ENCODE measurements at regions not wholly inside any gene's neighbourhood (a gene's known extent, or its start where the extent isn't known, plus 50 kb on each side); places are given as distances from the start of the nearest gene placed in this dataset.

DNA sequence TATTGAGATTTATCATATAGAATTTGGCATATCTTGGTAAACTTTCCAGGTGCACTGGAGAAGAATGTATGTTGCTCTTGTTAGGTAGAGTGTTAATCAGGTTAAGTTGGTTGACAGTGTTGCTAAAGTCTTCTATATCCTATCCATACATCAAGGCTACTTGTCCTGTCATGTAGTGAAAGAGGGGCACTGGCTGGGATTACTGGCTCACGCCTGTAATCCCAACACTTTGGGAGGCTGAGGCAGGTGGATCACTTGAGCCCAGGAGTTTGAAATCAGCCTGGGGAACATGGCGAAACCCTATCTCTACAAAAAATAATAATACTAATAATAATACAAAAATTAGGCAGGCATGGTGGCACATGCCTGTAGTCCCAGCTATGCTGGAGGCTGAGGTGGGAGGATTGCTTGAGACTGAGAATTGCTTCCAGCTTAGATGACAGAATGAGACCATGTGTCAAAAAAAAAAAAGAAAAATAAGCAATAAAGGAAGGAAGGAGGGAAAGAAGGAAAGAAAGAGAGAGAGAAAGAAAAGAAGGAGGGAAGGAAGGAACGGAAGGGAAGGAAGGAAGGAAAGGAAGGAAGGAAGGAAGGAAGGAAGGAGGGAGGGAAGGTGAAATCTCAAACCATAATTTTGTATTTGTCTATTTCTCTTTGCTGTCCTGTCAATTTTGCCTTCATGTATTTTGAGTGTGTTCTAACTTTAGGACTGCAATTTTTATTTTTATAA is 57.4 kb upstream of the IQSEC1 start:
- no peaks in the 10 kb centered on the region for H3K36me3 ChIP-seq (ENCODE audit: control insufficient read depth, insufficient read depth, low read length)
- FAIRE-seq (no peak), ATAC-seq (no peak), DNase-seq (ENCODE audit: extremely low read depth in 1 of 4, low spot score in 3 of 4) (no peak)
- WGBS (ENCODE audit: insufficient coverage, low coverage, missing lambda C conversion rate), result 0% methylated on average over 3 of the region's 3 CpGs
- POLR2A ChIA-PET, result interaction anchor here (0.6 kb wide), 1 partner anchor 29 kb away, joined by 3 read pairs; no protein-coding TSS in a partner anchor
- H3K9ac ChIP-seq (ENCODE audit: insufficient read depth in 1 of 2, low read depth in 2 of 2, low read length in 2 of 2), result no peak overlapping the region
- CTCF ChIA-PET (ENCODE audit: low intra/inter-chr PET ratio), result no interaction called here
- no peaks in the 10 kb centered on the region for H3K9me1 ChIP-seq (ENCODE audit: control insufficient read depth, insufficient read depth, low read length)
- H3K4me2 ChIP-seq (ENCODE audit: insufficient read depth, low read length), result no peak overlapping the region
- no peak overlapping the region for H3K4me3 ChIP-seq
- H3K27me3 ChIP-seq (ENCODE audit: control insufficient read depth in 2 of 2, insufficient read depth in 2 of 2, low read length in 2 of 2), result peaks cover 41 to 44% of the 10 kb centered on the region in 2 experiments
- BruUV-seq (replicated peaks), result no TSS peak
- peaks cover 3% of the 10 kb centered on the region; the same call in 1 of the 2 replicates for H4K20me1 ChIP-seq (replicated peaks; ENCODE audit: control insufficient read depth, insufficient read depth, low read length)
- H3K27ac ChIP-seq (ENCODE audit: extremely low read depth, low read depth, low read length), result no peak overlapping the region
- intact Hi-C loops (cut with micrococcal nuclease) (no loop called here), in situ Hi-C loops (cut with MboI) (no loop called here)
- no peaks in the 10 kb centered on the region for H3K9me3 ChIP-seq (replicated peaks; ENCODE audit: control insufficient read depth, insufficient read depth, low read depth, low read length)
- H2AFZ ChIP-seq (ENCODE audit: low read depth, low read length), result no peak overlapping the region
- H3K79me2 ChIP-seq (ENCODE audit: control insufficient read depth, insufficient read depth, low read length), result no peaks in the 10 kb centered on the region
- TF ChIP-seq LARP7 (IDR thresholded peaks at IDR 0.05) (peak; percentile 65; the same call in 1 of the 2 replicates), PCBP2 (IDR thresholded peaks at IDR 0.05; ENCODE audit: low read depth, low read length, poor library complexity, severe bottlenecking) (no peak), ZNF561 (CRISPR knock-in tag; conservative IDR thresholded peaks at IDR 0.05) (no peak), ARHGAP35 (IDR thresholded peaks at IDR 0.05; ENCODE audit: partially characterized antibody) (peak; percentile 61)
- TF ChIP-seq, protein P1, sequence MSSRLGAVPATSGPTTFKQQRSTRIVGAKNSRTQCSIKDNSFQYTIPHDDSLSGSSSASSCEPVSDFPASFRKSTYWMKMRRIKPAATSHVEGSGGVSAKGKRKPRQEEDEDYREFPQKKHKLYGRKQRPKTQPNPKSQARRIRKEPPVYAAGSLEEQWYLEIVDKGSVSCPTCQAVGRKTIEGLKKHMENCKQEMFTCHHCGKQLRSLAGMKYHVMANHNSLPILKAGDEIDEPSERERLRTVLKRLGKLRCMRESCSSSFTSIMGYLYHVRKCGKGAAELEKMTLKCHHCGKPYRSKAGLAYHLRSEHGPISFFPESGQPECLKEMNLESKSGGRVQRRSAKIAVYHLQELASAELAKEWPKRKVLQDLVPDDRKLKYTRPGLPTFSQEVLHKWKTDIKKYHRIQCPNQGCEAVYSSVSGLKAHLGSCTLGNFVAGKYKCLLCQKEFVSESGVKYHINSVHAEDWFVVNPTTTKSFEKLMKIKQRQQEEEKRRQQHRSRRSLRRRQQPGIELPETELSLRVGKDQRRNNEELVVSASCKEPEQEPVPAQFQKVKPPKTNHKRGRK (tag; IDR thresholded peaks at IDR 0.05), result peak; percentile 63; the same call in 1 of the 2 replicates
- H3K4me1 ChIP-seq (replicated peaks in 1 of 2; ENCODE audit: control insufficient read depth in 2 of 2, insufficient read depth in 2 of 2, low read length in 2 of 2), result peaks cover 0 to under 1% of the 10 kb centered on the region in 2 experiments; a peak in 1 of 5 replicates

Measured in K562 (cell line).